Endothelial cell of umbilical vein (primary cell): ENCODE measurements at regions not wholly inside any gene's neighbourhood (a gene's known extent, or its start where the extent isn't known, plus 50 kb on each side); places are given as distances from the start of the nearest gene placed in this dataset.

ENCODE experiments used
- CTCF ChIP-seq, 2 donors: IDR thresholded peaks; 1 replicate in 1 of 2; 2 replicates in 1 of 2; pipeline ENCODE4 v1.5.1; 2011; ENCODE audit warnings: low read length in 2 of 2, mild to moderate bottlenecking in 2 of 2, moderate library complexity in 2 of 2, control low read depth in 1 of 2, inconsistent platforms in 1 of 2, low read depth in 1 of 2; ENCODE audit not compliant: insufficient read depth in 1 of 2; ENCODE audit errors: extremely low read depth in 1 of 2
- EZH2 ChIP-seq: IDR thresholded peaks from 2 replicates; pipeline ENCODE4 v1.6.1; 2012; ENCODE audit warnings: borderline replicate concordance, low read depth, mild to moderate bottlenecking, moderate library complexity, low read length, inconsistent platforms; ENCODE audit not compliant: severe bottlenecking
- JUN ChIP-seq: IDR thresholded peaks from 2 replicates; pipeline ENCODE4 v1.6.1; 2011; ENCODE audit warnings: borderline replicate concordance, low read depth; ENCODE audit not compliant: insufficient read length, insufficient read depth
- MYC ChIP-seq: IDR thresholded peaks from one replicate; pipeline ENCODE4 v1.6.1; 2011; ENCODE audit warnings: mild to moderate bottlenecking, low read depth, low read length
- POLR2A ChIP-seq: IDR thresholded peaks from 2 replicates; pipeline ENCODE4 v1.6.1; 2012; ENCODE audit warnings: low read depth, mild to moderate bottlenecking, control low read depth, low read length
- POLR2AphosphoS5 ChIP-seq: IDR thresholded peaks from 2 replicates; pipeline ENCODE4 v1.6.1; 2012; ENCODE audit warnings: low read depth, mild to moderate bottlenecking, control low read depth, low read length, moderate library complexity; ENCODE audit not compliant: insufficient read depth

- no peak for TF ChIP-seq JUN
- TF ChIP-seq CTCF (IDR thresholded peaks at IDR 0.05; ENCODE audit: extremely low read depth in 1 of 2, insufficient read depth in 1 of 2, low read depth in 1 of 2, low read length in 2 of 2), result no peak
- TF ChIP-seq MYC, result no peak
- no peak for TF ChIP-seq EZH2
- TF ChIP-seq POLR2A, result no peak
- no peak for TF ChIP-seq POLR2AphosphoS5
Observed at GRCh38 chr3:117105686-117106085, 396.1 kb downstream of the TUSC7 start.
